H9 (cell line): ENCODE measurements at regions not wholly inside any gene's neighbourhood (a gene's known extent, or its start where the extent isn't known, plus 50 kb on each side); places are given as distances from the start of the nearest gene placed in this dataset.

Experiments used
- DNase-seq: peaks from one replicate; pipeline ENCODE4 v3.0.0-alpha.2; 2017
- H2AFZ ChIP-seq: one replicate; pipeline ENCODE4 v1.6.1; 2013; ENCODE audit warnings: mild to moderate bottlenecking, low read length, control low read depth, moderate library complexity
- H2AK5ac ChIP-seq: 2 replicates; pipeline ENCODE4 v1.6.1; 2013; ENCODE audit warnings: low read length, control low read depth, mixed read lengths; ENCODE audit not compliant: insufficient read length
- H2BK120ac ChIP-seq: one replicate; pipeline ENCODE4 v1.6.1; 2013; ENCODE audit warnings: low read depth, mild to moderate bottlenecking, low read length, control low read depth, inconsistent platforms; ENCODE audit not compliant: poor library complexity, severe bottlenecking
- H2BK12ac ChIP-seq: 2 replicates; pipeline ENCODE4 v1.6.1; 2013; ENCODE audit warnings: low read length, control low read depth, mixed read lengths, low read depth; ENCODE audit not compliant: insufficient read length
- H2BK15ac ChIP-seq: 2 replicates; pipeline ENCODE4 v1.6.1; 2013; ENCODE audit warnings: low read depth, low read length, control low read depth
- H2BK20ac ChIP-seq: one replicate; pipeline ENCODE4 v1.6.1; 2013; ENCODE audit warnings: low read depth, mild to moderate bottlenecking, low read length, control low read depth, inconsistent platforms; ENCODE audit not compliant: poor library complexity, severe bottlenecking
- H2BK5ac ChIP-seq: 2 replicates; pipeline ENCODE4 v1.6.1; 2013; ENCODE audit warnings: low read length, control low read depth, mixed read lengths; ENCODE audit not compliant: insufficient read length
- H3K14ac ChIP-seq: 2 replicates; pipeline ENCODE4 v1.6.1; 2013; ENCODE audit warnings: low read length, control low read depth; ENCODE audit not compliant: insufficient read depth
- H3K18ac ChIP-seq: 2 replicates; pipeline ENCODE4 v1.6.1; 2013; ENCODE audit warnings: low read depth, mild to moderate bottlenecking, mixed read lengths, low read length, control low read depth; ENCODE audit not compliant: insufficient read length
- H3K23ac ChIP-seq: 2 replicates; pipeline ENCODE4 v1.6.1; 2013; ENCODE audit warnings: low read length, control low read depth, mixed read lengths, low read depth; ENCODE audit not compliant: insufficient read length
- H3K23me2 ChIP-seq: 2 replicates; pipeline ENCODE4 v1.6.1; 2013; ENCODE audit warnings: low read depth, mild to moderate bottlenecking, mixed read lengths, low read length, control low read depth; ENCODE audit not compliant: insufficient read length, poor library complexity, severe bottlenecking
- H3K27ac ChIP-seq: 2 replicates; pipeline ENCODE4 v1.5.1; 2013; ENCODE audit warnings: low read length, control low read depth, mixed read lengths, low read depth; ENCODE audit not compliant: insufficient read length
- H3K27me3 ChIP-seq: 2 replicates; pipeline ENCODE4 v1.6.1; 2013; ENCODE audit warnings: low read length, control low read depth, inconsistent platforms; ENCODE audit not compliant: insufficient read depth
- H3K4ac ChIP-seq: 2 replicates; pipeline ENCODE4 v1.6.1; 2013; ENCODE audit warnings: low read depth, mild to moderate bottlenecking, control low read depth, inconsistent platforms, low read length, moderate library complexity
- H3K4me1 ChIP-seq: 2 replicates; pipeline ENCODE4 v1.6.1; 2013; ENCODE audit warnings: low read length, control low read depth, inconsistent platforms; ENCODE audit not compliant: insufficient read depth
- H3K4me2 ChIP-seq: 2 replicates; pipeline ENCODE4 v1.6.1; 2013; ENCODE audit warnings: low read length, control low read depth, mixed read lengths; ENCODE audit not compliant: insufficient read length, insufficient read depth
- H3K56ac ChIP-seq: 2 replicates; pipeline ENCODE4 v1.6.1; 2013; ENCODE audit warnings: low read depth, mild to moderate bottlenecking, mixed read lengths, low read length, control low read depth; ENCODE audit not compliant: insufficient read length
- H3K79me1 ChIP-seq: 2 replicates; pipeline ENCODE4 v1.6.1; 2013; ENCODE audit warnings: low read depth, mild to moderate bottlenecking, moderate library complexity, low read length, control low read depth, inconsistent platforms; ENCODE audit not compliant: insufficient read depth, poor library complexity, severe bottlenecking
- H3K79me2 ChIP-seq: 2 replicates; pipeline ENCODE4 v1.6.1; 2013; ENCODE audit warnings: low read length, control low read depth, inconsistent platforms; ENCODE audit not compliant: insufficient read depth
- H3K9ac ChIP-seq: 2 replicates; pipeline ENCODE4 v1.6.1; 2013; ENCODE audit warnings: low read length, control low read depth, mixed read lengths; ENCODE audit not compliant: insufficient read length; ENCODE audit errors: extremely low read depth
- H3K9me3 ChIP-seq: one replicate; pipeline ENCODE4 v1.6.1; 2013; ENCODE audit warnings: low read depth, low read length, inconsistent platforms; ENCODE audit not compliant: control insufficient read depth
- H3T11ph ChIP-seq: one replicate; pipeline ENCODE4 v1.6.1; 2013; ENCODE audit warnings: mild to moderate bottlenecking, low read length, control low read depth, inconsistent platforms
- H4K20me1 ChIP-seq: one replicate; pipeline ENCODE4 v1.6.1; 2013; ENCODE audit not compliant: control insufficient read depth, insufficient read length, insufficient read depth
- H4K5ac ChIP-seq: 2 replicates; pipeline ENCODE4 v1.6.1; 2013; ENCODE audit warnings: low read depth, mild to moderate bottlenecking, mixed read lengths, low read length, control low read depth; ENCODE audit not compliant: insufficient read length
- H4K8ac ChIP-seq: replicated peaks from 2 replicates; pipeline ENCODE4 v1.6.1; 2013; ENCODE audit warnings: low read length, control low read depth, mixed read lengths, low read depth; ENCODE audit not compliant: insufficient read length
- H4K91ac ChIP-seq: 2 replicates; pipeline ENCODE4 v1.6.1; 2013; ENCODE audit warnings: low read depth, mild to moderate bottlenecking, moderate library complexity, mixed read lengths, low read length, control low read depth; ENCODE audit not compliant: insufficient read length
- H3K27ac Mint-ChIP-seq, 3 experiments: 2 replicates in 2 of 3; 3 replicates in 1 of 3; pipeline ENCODE4 v1.8.0; 2020 to 2021; ENCODE audit warnings: mixed read lengths in 3 of 3, mild to moderate bottlenecking in 1 of 3, moderate library complexity in 1 of 3
- H3K27me3 Mint-ChIP-seq: 2 replicates; pipeline ENCODE4 v1.8.0; 2021; ENCODE audit warnings: low read depth, mild to moderate bottlenecking, moderate library complexity, mixed read lengths
- H3K36me3 Mint-ChIP-seq, 3 experiments: 2 replicates in 2 of 3; 3 replicates in 1 of 3; pipeline ENCODE4 v1.8.0; 2020 to 2021; ENCODE audit warnings: low read depth in 3 of 3, mixed read lengths in 3 of 3; ENCODE audit not compliant: insufficient read depth in 1 of 3
- H3K4me1 Mint-ChIP-seq, 2 experiments: 2 replicates each; pipeline ENCODE4 v1.8.0; 2020; ENCODE audit warnings: mixed read lengths in 2 of 2
- H3K4me3 Mint-ChIP-seq, 2 experiments: 2 replicates in 1 of 2; 3 replicates in 1 of 2; pipeline ENCODE4 v1.8.0; 2020 to 2021; ENCODE audit warnings: mild to moderate bottlenecking in 2 of 2, mixed read lengths in 2 of 2, moderate library complexity in 1 of 2
- H3K9me3 Mint-ChIP-seq, 2 experiments: 2 replicates in 1 of 2; 3 replicates in 1 of 2; pipeline ENCODE4 v1.8.0; 2020; ENCODE audit warnings: mild to moderate bottlenecking in 2 of 2, mixed read lengths in 2 of 2, moderate library complexity in 1 of 2
- WGBS: extraction: QIAGEN DNeasy Blood & Tissue Kit; methylation state at CpG from one replicate; pipeline ENCODE4 v1.1.7; 2013; ENCODE audit warnings: missing lambda C conversion rate, low lambda C conversion rate, mixed read lengths; ENCODE audit not compliant: insufficient read length; ENCODE audit errors: extremely low coverage; 5-methylcytosine and 5-hydroxymethylcytosine counted together
- TF ChIP-seq, protein P1 (sequence below): fragments of 200-600 bp; sonication (generic); conservative IDR thresholded peaks from 3 replicates; pipeline ENCODE4 v1.8.0; 2021; ENCODE audit warnings: antibody characterized with exemption, mild to moderate bottlenecking

DNA sequence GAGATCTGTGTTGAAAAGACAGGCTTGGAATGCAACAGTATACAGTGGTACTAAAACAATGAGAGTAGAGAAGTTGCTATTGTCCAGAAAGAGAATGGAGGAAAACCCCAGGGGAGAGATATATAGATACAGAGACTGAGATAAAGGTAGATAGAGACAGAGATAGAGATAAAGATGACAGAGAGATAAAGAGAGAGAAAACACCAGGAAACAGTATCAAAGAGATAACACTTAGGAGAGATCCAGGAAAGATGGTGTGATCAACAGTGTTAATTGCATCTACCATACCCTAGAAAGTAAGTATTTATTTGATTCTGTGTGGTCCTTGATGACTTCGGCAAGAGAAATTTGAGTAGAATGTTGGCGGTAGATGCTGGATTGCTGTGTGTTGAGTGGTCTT lies 461.8 kb upstream of the RIOK2 start:
- H4K20me1 ChIP-seq, result no peaks in the 10 kb centered on the region
- no peak overlapping the region for H4K5ac ChIP-seq
- H3K9me3 ChIP-seq, result no peaks in the 10 kb centered on the region
- no peak overlapping the region for H3K14ac ChIP-seq
- peaks cover 3 to 4% of the 10 kb centered on the region in 2 experiments; a peak in 4 of 5 replicates for H3K9me3 Mint-ChIP-seq
- H3K27me3 ChIP-seq, result no peaks in the 10 kb centered on the region
- no peak overlapping the region for H2AFZ ChIP-seq
- no peak overlapping the region for H3T11ph ChIP-seq
- H3K36me3 Mint-ChIP-seq, result peaks cover 0 to 5% (median 3%) of the 10 kb centered on the region in 3 experiments; a peak in 3 of 7 replicates
- no peak overlapping the region for H4K8ac ChIP-seq
- no peak overlapping the region for H2BK20ac ChIP-seq
- WGBS, result no CpG with 5 or more reads among the region's 2 CpGs
- no peak overlapping the region for H3K27ac Mint-ChIP-seq
- H3K56ac ChIP-seq, result no peak overlapping the region
- H2BK5ac ChIP-seq, result no peak overlapping the region
- no peak overlapping the region for H3K4me2 ChIP-seq
- no peak overlapping the region for H2AK5ac ChIP-seq
- H3K4me3 Mint-ChIP-seq, result no peak overlapping the region
- H3K9ac ChIP-seq, result no peak overlapping the region
- no peaks in the 10 kb centered on the region for H3K79me2 ChIP-seq
- no peaks in the 10 kb centered on the region for H3K4me1 Mint-ChIP-seq
- no peak overlapping the region for H3K18ac ChIP-seq
- H2BK120ac ChIP-seq, result no peak overlapping the region
- H2BK15ac ChIP-seq, result no peak overlapping the region
- H3K79me1 ChIP-seq, result no peaks in the 10 kb centered on the region
- H2BK12ac ChIP-seq, result no peak overlapping the region
- H3K27ac ChIP-seq, result no peak overlapping the region
- no peak overlapping the region for H3K23ac ChIP-seq
- no peaks in the 10 kb centered on the region for H3K23me2 ChIP-seq
- no peaks in the 10 kb centered on the region for H3K27me3 Mint-ChIP-seq
- H3K4me1 ChIP-seq, result no peaks in the 10 kb centered on the region
- no peak overlapping the region for H3K4ac ChIP-seq
- no peak for DNase-seq
- no peak overlapping the region for H4K91ac ChIP-seq
- TF ChIP-seq, protein P1, sequence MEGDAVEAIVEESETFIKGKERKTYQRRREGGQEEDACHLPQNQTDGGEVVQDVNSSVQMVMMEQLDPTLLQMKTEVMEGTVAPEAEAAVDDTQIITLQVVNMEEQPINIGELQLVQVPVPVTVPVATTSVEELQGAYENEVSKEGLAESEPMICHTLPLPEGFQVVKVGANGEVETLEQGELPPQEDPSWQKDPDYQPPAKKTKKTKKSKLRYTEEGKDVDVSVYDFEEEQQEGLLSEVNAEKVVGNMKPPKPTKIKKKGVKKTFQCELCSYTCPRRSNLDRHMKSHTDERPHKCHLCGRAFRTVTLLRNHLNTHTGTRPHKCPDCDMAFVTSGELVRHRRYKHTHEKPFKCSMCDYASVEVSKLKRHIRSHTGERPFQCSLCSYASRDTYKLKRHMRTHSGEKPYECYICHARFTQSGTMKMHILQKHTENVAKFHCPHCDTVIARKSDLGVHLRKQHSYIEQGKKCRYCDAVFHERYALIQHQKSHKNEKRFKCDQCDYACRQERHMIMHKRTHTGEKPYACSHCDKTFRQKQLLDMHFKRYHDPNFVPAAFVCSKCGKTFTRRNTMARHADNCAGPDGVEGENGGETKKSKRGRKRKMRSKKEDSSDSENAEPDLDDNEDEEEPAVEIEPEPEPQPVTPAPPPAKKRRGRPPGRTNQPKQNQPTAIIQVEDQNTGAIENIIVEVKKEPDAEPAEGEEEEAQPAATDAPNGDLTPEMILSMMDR, result no peak
